Renal cortical epithelial cell (primary cell): ENCODE measurements at regions not wholly inside any gene's neighbourhood (a gene's known extent, or its start where the extent isn't known, plus 50 kb on each side); places are given as distances from the start of the nearest gene placed in this dataset.
"Not testable (repeated sequence)": the region's sequence is repeated elsewhere in the genome, so short reads cannot be mapped to it uniquely, and the experiment has no call there.

ENCODE experiments used
- DNase-seq: peaks from one replicate; pipeline ENCODE4 v3.0.0-alpha.2; 2011; ENCODE audit warnings: low read depth

- no peak for DNase-seq
These were observed 51.5 kb upstream of the PHF21B start for GRCh38 chr22:45061332-45061731.

DNA sequence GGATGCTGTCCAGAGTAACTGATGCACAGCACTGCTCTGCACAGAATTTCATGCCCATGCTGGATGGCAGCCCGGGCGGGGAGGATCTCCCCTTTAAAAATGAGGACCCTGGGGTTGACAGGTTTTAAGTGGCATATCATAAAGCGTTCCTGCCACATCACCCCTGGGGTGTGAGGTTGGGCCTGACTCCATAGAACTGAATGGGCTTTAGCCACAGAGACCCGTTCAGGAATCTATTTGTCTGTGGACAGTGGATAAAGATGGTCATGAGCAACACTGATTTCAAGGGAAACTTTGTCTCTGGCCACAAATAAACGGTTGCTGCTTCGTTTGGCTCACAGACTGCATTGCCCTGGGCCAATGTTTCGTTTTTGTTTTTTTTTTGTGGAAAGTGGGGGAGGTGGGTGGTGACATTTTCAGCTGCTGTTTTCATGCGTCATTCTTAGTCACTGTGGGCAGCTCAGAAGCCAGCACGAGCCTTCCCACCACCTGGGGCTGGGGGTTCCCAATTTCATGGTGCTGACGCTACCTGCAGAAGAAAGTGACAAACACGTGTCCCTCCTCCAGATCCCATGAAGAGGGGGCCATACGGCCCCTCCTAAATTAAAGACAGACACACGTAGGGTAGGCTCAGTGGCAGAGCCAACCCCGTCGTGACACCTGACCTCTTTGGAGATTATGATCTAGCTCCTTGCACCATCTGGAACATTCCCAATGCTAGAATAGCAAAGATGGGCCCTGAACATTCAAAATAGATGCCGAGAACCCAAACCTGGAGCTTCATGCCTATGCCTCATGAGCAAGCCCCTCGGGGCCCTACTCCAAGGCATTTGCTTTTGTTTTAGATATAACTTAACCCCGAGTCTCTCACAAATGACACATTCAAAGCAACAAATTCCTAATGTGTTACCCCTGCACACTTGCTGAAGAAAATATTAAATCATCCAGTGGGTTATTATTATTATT lies 54.8 kb upstream of the PHF21B start:
- peak; percentile 61 for DNase-seq

DNA sequence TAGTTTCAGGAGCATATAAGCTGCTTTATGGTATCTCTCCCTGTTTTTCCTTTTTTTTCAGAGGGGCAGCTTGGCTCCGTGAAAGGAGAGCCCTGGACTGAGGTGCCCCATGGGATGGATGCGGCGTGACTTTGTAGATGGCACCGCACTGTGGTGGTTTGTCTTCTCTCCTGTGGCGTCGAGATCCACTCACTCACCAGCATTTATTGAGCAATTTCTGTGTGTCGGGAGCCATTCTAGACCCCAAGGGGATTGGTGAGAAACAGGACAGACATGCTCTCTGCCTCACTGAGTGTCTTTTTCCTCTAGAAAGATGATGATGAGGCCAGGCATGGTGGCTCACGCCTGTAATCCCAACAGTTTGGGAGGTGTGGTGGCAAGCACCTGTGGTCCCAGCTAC lies 55.9 kb upstream of the PHF21B start:
- DNase-seq = no peak

- no peak for DNase-seq
These were observed 57.9 kb upstream of the PHF21B start for GRCh38 chr22:45067731-45068130.

DNA sequence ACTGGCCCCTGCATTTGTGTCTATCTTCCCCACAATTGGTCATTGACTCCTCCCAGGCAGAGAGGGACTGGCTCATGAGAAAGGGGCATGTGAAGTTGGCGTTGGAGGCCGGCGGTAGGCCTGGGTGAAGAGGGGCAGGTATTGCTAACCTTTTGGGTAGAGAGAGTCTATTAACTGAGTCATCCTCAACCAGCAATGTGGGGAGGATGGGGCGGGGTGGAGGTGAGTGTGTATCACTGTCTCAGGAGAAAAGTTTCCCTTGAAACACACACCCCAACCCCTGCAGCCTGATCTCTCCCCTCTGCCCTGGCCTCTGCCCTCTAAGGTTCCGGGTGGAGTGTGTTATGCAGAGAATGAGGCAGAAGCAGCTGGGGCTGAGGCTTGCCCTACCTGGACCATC lies 60.1 kb upstream of the PHF21B start:
- no peak for DNase-seq

DNA sequence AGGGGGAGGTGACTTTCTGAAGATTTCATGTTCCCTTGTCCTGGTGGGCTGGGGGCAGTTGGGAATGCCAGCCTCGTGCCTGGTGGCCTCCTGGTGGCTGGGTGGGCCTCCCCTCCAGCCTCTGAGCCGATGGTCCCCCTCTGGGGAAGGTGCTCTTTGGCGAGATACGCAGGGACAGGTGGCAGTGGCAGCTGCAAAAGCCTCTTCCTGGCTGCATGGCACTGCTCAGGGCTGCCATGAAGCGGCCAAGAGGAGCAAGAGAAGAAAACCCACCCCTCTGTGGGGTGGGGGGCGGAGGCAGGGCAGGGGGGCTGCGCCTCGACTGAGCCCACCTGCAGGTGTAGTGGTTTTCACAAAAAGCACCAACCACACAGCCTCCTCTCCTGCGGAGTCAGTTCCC lies 61.8 kb upstream of the PHF21B start:
- no peak for DNase-seq

DNA sequence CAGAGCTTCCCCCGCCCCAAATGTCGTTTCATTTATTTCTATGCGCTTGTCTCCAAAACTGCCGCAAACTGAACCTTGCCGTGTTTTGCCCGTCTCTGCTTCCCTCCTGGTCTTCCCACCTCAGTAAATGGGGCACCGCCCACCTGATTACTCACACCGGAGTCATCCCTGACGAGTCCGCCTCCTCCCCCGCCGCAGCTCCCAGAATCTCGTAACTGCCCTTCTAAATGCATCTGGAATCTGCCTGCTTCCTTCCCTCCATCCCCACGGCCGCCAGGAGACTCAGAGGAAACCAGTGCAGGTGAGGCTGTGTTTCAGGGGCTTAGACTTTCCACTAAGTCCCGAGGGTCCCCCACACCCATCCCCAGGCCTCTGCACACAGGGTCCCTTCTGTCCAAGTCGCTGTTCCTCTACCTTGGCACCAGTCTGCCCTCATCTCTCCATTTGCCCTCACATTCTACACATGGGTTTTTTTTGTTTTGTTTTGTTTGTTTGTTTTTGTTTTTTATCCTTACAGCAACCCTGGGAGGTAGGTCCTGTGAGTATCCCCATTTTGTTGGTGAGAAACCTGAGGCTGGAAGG lies 62.6 kb upstream of the PHF21B start:
- peak; percentile 67 for DNase-seq

DNA sequence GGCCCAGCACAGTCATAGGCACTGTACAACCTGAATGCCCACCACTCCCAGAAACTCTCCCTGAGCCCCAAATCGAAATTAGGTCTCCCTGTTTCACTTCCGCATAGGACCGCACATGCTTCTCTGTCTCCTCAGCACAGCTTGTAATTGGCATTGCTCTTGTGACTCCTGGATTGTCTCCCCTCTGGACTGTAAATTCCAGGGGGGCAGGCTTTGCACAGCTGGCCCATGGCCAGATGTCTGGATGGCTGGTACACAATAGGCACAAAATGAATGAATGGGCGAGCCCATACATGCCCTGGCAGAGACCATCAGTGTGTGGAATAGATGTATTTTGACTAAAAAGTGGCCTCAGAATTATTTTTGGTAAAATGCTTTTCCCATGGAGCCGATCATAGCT lies 63.3 kb upstream of the PHF21B start:
- no peak for DNase-seq

GRCh38 chr22:45077286-45077685 lies 67.5 kb upstream of the PHF21B start:
- no peak for DNase-seq

GRCh38 chr22:45077826-45078334 lies 68.1 kb upstream of the PHF21B start:
- no peak for DNase-seq

- DNase-seq = no peak
These were observed 73.0 kb upstream of the PHF21B start for GRCh38 chr22:45082795-45083194.

GRCh38 chr22:45083659-45084305 lies 74.0 kb upstream of the PHF21B start:
- DNase-seq = peak; percentile 55

DNA sequence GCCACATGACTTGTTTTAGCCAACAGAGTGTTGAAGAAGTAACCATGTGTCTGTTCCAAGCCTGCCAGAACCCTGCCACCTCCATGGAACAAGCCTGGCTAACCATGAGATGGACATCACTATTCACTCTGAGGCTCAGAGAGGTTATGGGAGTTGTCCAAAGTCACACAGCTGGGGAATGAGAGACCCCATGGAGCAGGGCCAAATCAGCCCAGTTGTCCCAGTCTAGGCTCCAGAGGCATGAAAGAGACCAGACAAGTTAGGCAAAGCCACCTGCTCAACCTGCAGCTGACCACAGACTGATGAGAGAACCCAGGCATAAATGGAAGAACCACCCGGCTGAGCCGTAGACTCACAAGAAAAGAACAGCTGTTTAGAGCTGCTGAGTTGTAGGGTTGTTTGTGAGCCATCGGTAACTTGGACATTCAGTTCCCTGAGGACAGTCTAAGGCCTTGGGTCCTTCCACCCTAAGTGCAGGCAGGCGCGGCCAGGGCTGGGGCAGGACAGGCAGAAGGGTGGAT lies 74.7 kb upstream of the PHF21B start:
- no peak for DNase-seq

DNA sequence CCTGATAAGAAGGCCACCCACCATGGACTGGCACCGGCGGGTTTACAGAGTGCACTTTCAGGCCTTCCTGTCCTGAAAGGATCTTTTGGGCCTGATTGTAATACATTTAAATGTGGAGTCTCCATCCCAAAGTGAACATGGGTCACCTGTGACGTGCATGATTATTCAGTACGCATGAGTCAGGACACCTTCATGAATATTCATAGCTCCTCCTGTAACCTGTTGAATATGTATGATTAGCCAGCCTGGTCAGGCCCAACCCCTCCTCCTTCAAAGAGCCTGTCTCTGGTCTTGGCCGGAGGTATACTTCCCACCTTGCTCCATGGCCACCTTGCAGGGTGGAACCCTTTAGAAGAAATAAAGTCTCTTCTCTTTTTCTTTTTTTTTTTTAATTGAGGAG lies 75.9 kb upstream of the NUP50 start:
- no peak for DNase-seq

DNA sequence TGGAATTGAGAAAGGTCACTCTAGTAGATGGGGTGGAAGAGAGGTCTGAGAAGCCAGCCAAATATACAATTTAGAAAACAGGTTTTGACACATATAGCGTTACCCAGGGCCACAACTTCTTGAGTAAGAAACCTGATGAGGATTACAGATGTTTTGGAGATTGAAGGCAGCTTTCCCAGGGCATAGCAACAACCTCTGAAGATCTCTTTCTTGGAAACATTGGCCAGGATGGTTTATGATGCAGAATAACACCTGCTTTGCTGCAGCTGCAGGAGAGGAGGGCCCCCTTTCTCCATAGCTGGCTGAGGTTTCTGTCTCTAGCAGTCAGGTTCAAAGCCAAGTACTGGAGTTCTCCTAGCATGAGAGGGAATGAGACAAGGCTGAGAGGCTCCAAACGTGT lies 75.1 kb upstream of the NUP50 start:
- no peak for DNase-seq

GRCh38 chr22:45090497-45090910 lies 73.2 kb upstream of the NUP50 start:
- DNase-seq = peak; percentile 23

DNA sequence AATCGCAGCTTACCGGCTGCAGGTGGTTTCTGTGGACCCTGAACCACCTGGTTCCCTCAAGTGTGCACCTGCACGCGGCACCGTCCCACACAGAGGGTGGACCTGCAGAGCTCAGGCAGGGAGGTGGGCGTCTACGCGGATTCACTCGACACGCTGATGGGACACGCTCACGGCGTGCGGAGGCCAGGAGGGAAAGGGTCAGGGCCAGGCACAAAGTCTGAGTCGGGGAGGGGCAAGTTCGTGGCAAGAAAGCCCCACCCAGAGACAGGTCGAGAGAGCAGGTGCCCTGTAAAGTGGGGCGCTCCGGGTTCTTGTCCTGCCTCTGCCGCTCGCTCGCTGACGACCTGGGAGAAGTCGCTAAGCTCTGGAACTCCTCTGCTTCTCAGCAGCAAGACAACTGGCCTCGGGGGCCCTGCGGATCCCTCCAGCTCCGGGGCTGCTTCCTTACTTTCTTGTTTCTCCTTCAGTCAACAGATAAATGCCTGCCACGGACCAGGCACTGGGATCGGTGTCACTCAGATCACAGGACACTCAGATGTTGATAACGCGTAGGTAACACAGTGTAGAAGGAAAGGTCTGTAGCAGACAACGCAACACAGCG lies 72.4 kb upstream of the NUP50 start:
- DNase-seq = no peak

DNA sequence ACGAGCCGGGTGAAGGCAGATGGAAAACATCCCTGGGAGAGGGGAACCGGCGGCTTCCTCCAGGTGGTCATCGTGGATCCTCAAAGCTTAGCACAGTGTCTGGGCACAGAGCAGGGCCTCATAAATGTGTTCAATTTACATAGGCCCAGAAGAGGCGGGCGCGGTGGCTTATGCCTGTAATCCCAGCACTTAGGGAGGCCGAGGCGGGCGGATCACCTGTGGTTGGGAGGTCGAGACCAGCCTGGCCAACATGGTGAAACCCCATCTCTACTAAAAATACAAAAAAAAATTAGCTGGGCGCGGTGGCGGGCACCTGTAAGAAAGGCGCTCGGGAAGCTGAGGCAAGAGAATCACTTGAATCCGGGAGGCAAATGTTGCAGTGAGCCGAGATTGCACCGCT lies 71.8 kb upstream of the NUP50 start:
- not testable (repeated sequence) for DNase-seq

GRCh38 chr22:45092644-45093043 lies 71.1 kb upstream of the NUP50 start:
- DNase-seq = no peak

- no peak for DNase-seq
These were observed 70.1 kb upstream of the NUP50 start for GRCh38 chr22:45093609-45094008.

- DNase-seq = no peak
These were observed 69.5 kb upstream of the NUP50 start for GRCh38 chr22:45094081-45094720.
